HepG2 (cell line): ENCODE measurements at regions not wholly inside any gene's neighbourhood (a gene's known extent, or its start where the extent isn't known, plus 50 kb on each side); places are given as distances from the start of the nearest gene placed in this dataset.

Experiments
- ATF4 ChIP-seq, 2 experiments: fragments of 450-650 bp in 1 of 2; sonication (generic) in 1 of 2; formaldehyde crosslinking; IDR thresholded peaks; 2 replicates each; pipeline versions ENCODE4 v1.5.0 to v1.8.0; 2020 to 2022; ENCODE audit warnings: mild to moderate bottlenecking in 1 of 2, missing genetic modification reagents in 1 of 2
- ATM ChIP-seq: fragments of 450-650 bp; IDR thresholded peaks from 2 replicates; pipeline ENCODE4 v1.7.1; 2017; ENCODE audit warnings: mild to moderate bottlenecking, borderline replicate concordance
- EHMT2 ChIP-seq: fragments of 200-600 bp; sonication (generic); IDR thresholded peaks from 2 replicates; pipeline ENCODE4 v1.7.0; 2017; ENCODE audit warnings: antibody characterized with exemption, low read depth, low read length, borderline replicate concordance
- ETV6 ChIP-seq: sonication (generic); formaldehyde crosslinking; conservative IDR thresholded peaks from 2 replicates; pipeline ENCODE4 v1.4.0; 2020; ENCODE audit warnings: missing genetic modification reagents
- FOXK1 ChIP-seq: sonication (generic); formaldehyde crosslinking; IDR thresholded peaks from 2 replicates; pipeline ENCODE4 v1.4.0; 2020; ENCODE audit warnings: low read depth, missing genetic modification reagents, borderline replicate concordance
- HOXA3 ChIP-seq: sonication (generic); formaldehyde crosslinking; IDR thresholded peaks from 2 replicates; pipeline ENCODE4 v1.5.0; 2020; ENCODE audit warnings: missing genetic modification reagents
- IRF1 ChIP-seq: sonication (generic); formaldehyde crosslinking; IDR thresholded peaks from 2 replicates; pipeline ENCODE4 v1.4.0; 2020; ENCODE audit warnings: low read depth, mild to moderate bottlenecking, missing genetic modification reagents
- KAT8 ChIP-seq: IDR thresholded peaks from 2 replicates; pipeline ENCODE4 v1.6.1; 2016; ENCODE audit warnings: missing genetic modification reagents, missing compliant biosample characterization
- NFE2L2 ChIP-seq: fragments of 150-350 bp; IDR thresholded peaks from 2 replicates; pipeline ENCODE4 v1.6.1; 2014; ENCODE audit warnings: low read length
- PAF1 ChIP-seq: IDR thresholded peaks from 2 replicates; pipeline ENCODE4 v1.6.1; 2016; ENCODE audit warnings: missing genetic modification reagents, missing compliant biosample characterization
- PHF20 ChIP-seq: sonication (generic); formaldehyde crosslinking; IDR thresholded peaks from 2 replicates; pipeline ENCODE4 v1.5.0; 2020; ENCODE audit warnings: mild to moderate bottlenecking, missing genetic modification reagents
- PHF21A ChIP-seq: sonication (generic); formaldehyde crosslinking; IDR thresholded peaks from 2 replicates; pipeline ENCODE4 v1.5.0; 2020; ENCODE audit warnings: mild to moderate bottlenecking, missing genetic modification reagents
- PPARG ChIP-seq: conservative IDR thresholded peaks from 2 replicates; pipeline ENCODE4 v1.6.1; 2016; ENCODE audit warnings: missing biosample characterization, missing genetic modification reagents
- PRDM15 ChIP-seq: sonication (generic); formaldehyde crosslinking; IDR thresholded peaks from 2 replicates; pipeline ENCODE4 v1.4.0; 2020; ENCODE audit warnings: missing genetic modification reagents
- RFX5 ChIP-seq: IDR thresholded peaks from 2 replicates; pipeline ENCODE4 v1.6.1; 2011; ENCODE audit warnings: low read depth, low read length, improper control_type of control experiment
- SP140L ChIP-seq: sonication (generic); formaldehyde crosslinking; IDR thresholded peaks from 2 replicates; pipeline ENCODE4 v1.4.0; 2020; ENCODE audit warnings: missing genetic modification reagents, borderline replicate concordance
- TAF1 ChIP-seq: sonication (generic); formaldehyde crosslinking; IDR thresholded peaks from 2 replicates; pipeline ENCODE4 v1.4.0; 2020; ENCODE audit warnings: missing genetic modification reagents
- TEAD3 ChIP-seq: optimal IDR thresholded peaks from 2 replicates; pipeline ENCODE3; 2016; ENCODE audit warnings: borderline replicate concordance
- ZC3H13 ChIP-seq: sonication (generic); formaldehyde crosslinking; IDR thresholded peaks from 2 replicates; pipeline ENCODE4 v1.8.1; 2023; ENCODE audit warnings: mild to moderate bottlenecking, missing genetic modification reagents, moderate library complexity
- ZHX1 ChIP-seq: sonication (generic); formaldehyde crosslinking; IDR thresholded peaks from 2 replicates; pipeline ENCODE4 v1.8.1; 2022; ENCODE audit warnings: low read depth, mild to moderate bottlenecking, missing genetic modification reagents
- ZNF580 ChIP-seq: IDR thresholded peaks from 2 replicates; pipeline ENCODE4 v1.6.1; 2016; ENCODE audit warnings: low read depth, borderline replicate concordance
- ZNF670 ChIP-seq: sonication (generic); formaldehyde crosslinking; IDR thresholded peaks from 2 replicates; pipeline ENCODE4 v1.8.0; 2022; ENCODE audit warnings: mild to moderate bottlenecking, missing genetic modification reagents, borderline replicate concordance

GRCh38 chr2:61658841-61659780 lies 121.0 kb upstream of the XPO1 start (continued):
- no peak for TF ChIP-seq ZNF670 (CRISPR knock-in tag)
- TF ChIP-seq KAT8 = no peak
- peak; percentile 22 for TF ChIP-seq TEAD3 (CRISPR knock-in tag)
- TF ChIP-seq ZHX1 (CRISPR knock-in tag) = no peak
- no peak for TF ChIP-seq PRDM15 (CRISPR knock-in tag)
- TF ChIP-seq HOXA3 (CRISPR knock-in tag) = no peak
- no peak for TF ChIP-seq FOXK1 (CRISPR knock-in tag)
- TF ChIP-seq PAF1 = no peak
- no peak for TF ChIP-seq ATM
- no peak for TF ChIP-seq TAF1 (CRISPR knock-in tag)
- TF ChIP-seq PHF20 (CRISPR knock-in tag) = no peak
- no peak for TF ChIP-seq RFX5
- TF ChIP-seq ZC3H13 (CRISPR knock-in tag) = no peak
- no peak for TF ChIP-seq ETV6 (CRISPR knock-in tag)
- TF ChIP-seq NFE2L2 = peak; percentile 62
- TF ChIP-seq ZNF580 (CRISPR knock-in tag) = no peak
- no peak for TF ChIP-seq PHF21A (CRISPR knock-in tag)
- TF ChIP-seq IRF1 (CRISPR knock-in tag) = no peak
- TF ChIP-seq ATF4 (CRISPR knock-in tag; IDR thresholded peaks at IDR 0.05) = no peak
- TF ChIP-seq SP140L (CRISPR knock-in tag) = 0 out of 2 replicates have a peak, but pooled peaks have one; percentile 71
- TF ChIP-seq PPARG (CRISPR knock-in tag) = 0 out of 2 replicates have a peak, but pooled peaks have one; percentile 20
- no peak for TF ChIP-seq EHMT2
